Mesenchymal stem cell (in vitro differentiated cells and primary cell): ENCODE measurements at regions not wholly inside any gene's neighbourhood (a gene's known extent, or its start where the extent isn't known, plus 50 kb on each side); places are given as distances from the start of the nearest gene placed in this dataset.

Experiments
- DNase-seq: peaks from one replicate; pipeline ENCODE4 v3.0.0-alpha.2; 2013
- H2AFZ ChIP-seq: one replicate; pipeline ENCODE4 v1.6.1; 2013; ENCODE audit warnings: low read depth, mild to moderate bottlenecking, control low read depth, inconsistent platforms, low read length, moderate library complexity
- H2AK5ac ChIP-seq: 2 replicates; pipeline ENCODE4 v1.6.1; 2013; ENCODE audit warnings: low read length, moderate library complexity, mild to moderate bottlenecking, inconsistent platforms; ENCODE audit not compliant: severe bottlenecking
- H2BK120ac ChIP-seq: one replicate; pipeline ENCODE4 v1.6.1; 2013; ENCODE audit warnings: low read depth, mild to moderate bottlenecking, inconsistent platforms, low read length, moderate library complexity
- H2BK12ac ChIP-seq, 2 experiments: one replicate each; pipeline ENCODE4 v1.6.1; 2013; ENCODE audit warnings: inconsistent platforms in 2 of 2, low read length in 2 of 2, mild to moderate bottlenecking in 2 of 2, moderate library complexity in 2 of 2, control low read depth in 1 of 2
- H2BK15ac ChIP-seq: one replicate; pipeline ENCODE4 v1.6.1; 2013; ENCODE audit warnings: mild to moderate bottlenecking, low read depth, inconsistent platforms; ENCODE audit not compliant: poor library complexity, severe bottlenecking
- H2BK5ac ChIP-seq: 2 replicates; pipeline ENCODE4 v1.6.1; 2013; ENCODE audit warnings: low read depth, mild to moderate bottlenecking, low read length, control low read depth, inconsistent platforms; ENCODE audit not compliant: poor library complexity, severe bottlenecking
- H3K14ac ChIP-seq, 2 experiments: one replicate each; pipeline ENCODE4 v1.6.1; 2013; ENCODE audit warnings: inconsistent platforms in 2 of 2, low read length in 2 of 2, control low read depth in 1 of 2, mild to moderate bottlenecking in 1 of 2, moderate library complexity in 1 of 2
- H3K18ac ChIP-seq, 2 experiments: one replicate each; pipeline ENCODE4 v1.6.1; 2013; ENCODE audit warnings: inconsistent platforms in 2 of 2, low read length in 2 of 2, control low read depth in 1 of 2, low read depth in 1 of 2, mild to moderate bottlenecking in 1 of 2
- H3K23ac ChIP-seq, 2 experiments: one replicate each; pipeline ENCODE4 v1.6.1; 2013; ENCODE audit warnings: inconsistent platforms in 2 of 2, low read length in 2 of 2, mild to moderate bottlenecking in 2 of 2, moderate library complexity in 2 of 2, control low read depth in 1 of 2
- H3K27ac ChIP-seq: 2 replicates; pipeline ENCODE4 v1.5.1; 2013; ENCODE audit warnings: mild to moderate bottlenecking, moderate library complexity, low read length, control low read depth, inconsistent platforms; ENCODE audit not compliant: poor library complexity, severe bottlenecking
- H3K27me3 ChIP-seq, 2 experiments: 2 replicates each; pipeline versions ENCODE4 v1.6.1 to v1.7.0; 2013; ENCODE audit warnings: low read length in 2 of 2, mild to moderate bottlenecking in 2 of 2, moderate library complexity in 2 of 2, control low read depth in 1 of 2, inconsistent platforms in 1 of 2; ENCODE audit not compliant: control insufficient read depth in 1 of 2, insufficient read depth in 1 of 2
- H3K36me3 ChIP-seq, 2 experiments: 2 replicates each; pipeline versions ENCODE4 v1.6.1 to v1.7.0; 2013; ENCODE audit warnings: low read length in 2 of 2, control low read depth in 1 of 2, inconsistent platforms in 1 of 2, low read depth in 1 of 2, mild to moderate bottlenecking in 1 of 2; ENCODE audit not compliant: insufficient read depth in 2 of 2, control insufficient read depth in 1 of 2
- H3K4ac ChIP-seq, 2 experiments: one replicate each; pipeline ENCODE4 v1.6.1; 2013; ENCODE audit warnings: inconsistent platforms in 2 of 2, low read length in 2 of 2, mild to moderate bottlenecking in 2 of 2, moderate library complexity in 2 of 2, control low read depth in 1 of 2, low read depth in 1 of 2
- H3K4me1 ChIP-seq: 2 replicates; pipeline ENCODE4 v1.6.1; 2013; ENCODE audit warnings: low read depth, low read length, control low read depth; ENCODE audit not compliant: control insufficient read depth, insufficient read depth
- H3K4me2 ChIP-seq: 2 replicates; pipeline ENCODE4 v1.6.1; 2013; ENCODE audit warnings: low read length, mild to moderate bottlenecking, inconsistent platforms; ENCODE audit not compliant: poor library complexity, severe bottlenecking
- H3K4me3 ChIP-seq, 2 experiments: 2 replicates each; pipeline versions ENCODE4 v1.5.1 to v1.7.0; 2013; ENCODE audit warnings: low read length in 2 of 2, mild to moderate bottlenecking in 2 of 2, control low read depth in 1 of 2, low read depth in 1 of 2; ENCODE audit not compliant: insufficient read depth in 1 of 2
- H3K79me1 ChIP-seq: replicated peaks from 2 replicates; pipeline ENCODE4 v1.6.1; 2013; ENCODE audit warnings: mild to moderate bottlenecking, control low read depth, low read length, inconsistent platforms; ENCODE audit not compliant: poor library complexity, severe bottlenecking
- H3K9ac ChIP-seq: 2 replicates; pipeline ENCODE4 v1.7.0; 2013; ENCODE audit warnings: mild to moderate bottlenecking, low read length, moderate library complexity
- H3K9me3 ChIP-seq: 2 replicates; pipeline ENCODE4 v1.7.0; 2013; ENCODE audit warnings: mild to moderate bottlenecking, low read length; ENCODE audit not compliant: control insufficient read depth
- H4K8ac ChIP-seq: one replicate; pipeline ENCODE4 v1.6.1; 2013; ENCODE audit warnings: inconsistent platforms, mild to moderate bottlenecking, low read length, moderate library complexity
- H4K91ac ChIP-seq: one replicate; pipeline ENCODE4 v1.6.1; 2013; ENCODE audit warnings: mild to moderate bottlenecking, low read length, inconsistent platforms
- WGBS: methylation state at CpG from one replicate; pipeline ENCODE4 v1.1.7; 2013; ENCODE audit warnings: mixed read lengths; 5-methylcytosine and 5-hydroxymethylcytosine counted together

GRCh38 chr21:38151021-38151645 lies 105.7 kb upstream of the KCNJ15 start:
- Histone ChIP-seq H3K9ac (no peak overlapping the region), H2BK15ac (no peak overlapping the region), H3K9me3 (no peaks in the 10 kb centered on the region), H3K18ac (no peak overlapping the region), H3K23ac (no peak overlapping the region), H3K79me1 (no peaks in the 10 kb centered on the region), H2BK5ac (no peak overlapping the region), H2BK120ac (no peak overlapping the region), H3K4ac (no peak overlapping the region), H3K4me3 (no peak overlapping the region), H2BK12ac (no peak overlapping the region), H3K4me1 (no peaks in the 10 kb centered on the region), H3K27me3 (no peaks in the 10 kb centered on the region), H2AK5ac (no peak overlapping the region), H4K91ac (no peak overlapping the region), H3K36me3 (no peaks in the 10 kb centered on the region), H3K14ac (no peak overlapping the region), H3K4me2 (no peak overlapping the region), H3K27ac (no peak overlapping the region), H4K8ac (no peak overlapping the region), H2AFZ (no peak overlapping the region)
- no peak for DNase-seq
- 65% methylated on average over 1 of the region's 1 CpG for WGBS

- no peaks in the 10 kb centered on the region for H3K4me1 ChIP-seq
- DNase-seq, result no peak
- no peak overlapping the region for H3K27ac ChIP-seq
- H4K91ac ChIP-seq, result no peak overlapping the region
- H3K18ac ChIP-seq, result no peak overlapping the region
- no peak overlapping the region for H2AFZ ChIP-seq
- no peak overlapping the region for H2BK120ac ChIP-seq
- no peak overlapping the region for H2AK5ac ChIP-seq
- H3K79me1 ChIP-seq, result no peaks in the 10 kb centered on the region
- H2BK12ac ChIP-seq, result no peak overlapping the region
- no peak overlapping the region for H2BK5ac ChIP-seq
- 86% methylated on average over 1 of the region's 2 CpGs for WGBS
- no peak overlapping the region for H3K4ac ChIP-seq
- peak overlapping the region; percentile 6 for H3K9ac ChIP-seq
- no peak overlapping the region for H4K8ac ChIP-seq
- no peaks in the 10 kb centered on the region for H3K36me3 ChIP-seq
- no peak overlapping the region for H2BK15ac ChIP-seq
- H3K4me2 ChIP-seq, result no peak overlapping the region
- H3K27me3 ChIP-seq, result no peaks in the 10 kb centered on the region
- no peaks in the 10 kb centered on the region for H3K9me3 ChIP-seq
- no peak overlapping the region for H3K23ac ChIP-seq
- H3K4me3 ChIP-seq, result no peak overlapping the region
- no peak overlapping the region for H3K14ac ChIP-seq
Measured at GRCh38 chr21:38156200-38156599, 100.6 kb upstream of the KCNJ15 start.

GRCh38 chr21:38159355-38159754 lies 97.4 kb upstream of the KCNJ15 start:
- no peaks in the 10 kb centered on the region for H3K36me3 ChIP-seq
- no peaks in the 10 kb centered on the region for H3K79me1 ChIP-seq
- H3K27ac ChIP-seq, result no peak overlapping the region
- H2BK5ac ChIP-seq, result no peak overlapping the region
- H3K4me3 ChIP-seq, result no peak overlapping the region
- H2BK12ac ChIP-seq, result no peak overlapping the region
- H2BK120ac ChIP-seq, result no peak overlapping the region
- no peak overlapping the region for H3K18ac ChIP-seq
- H2AK5ac ChIP-seq, result no peak overlapping the region
- no peak overlapping the region for H2BK15ac ChIP-seq
- H3K14ac ChIP-seq, result no peak overlapping the region
- no peak overlapping the region for H3K4me2 ChIP-seq
- H2AFZ ChIP-seq, result no peak overlapping the region
- H3K4ac ChIP-seq, result no peak overlapping the region
- peak overlapping the region; percentile 70 for H3K9ac ChIP-seq
- H4K91ac ChIP-seq, result no peak overlapping the region
- peak; percentile 75 for DNase-seq
- H3K4me1 ChIP-seq, result no peaks in the 10 kb centered on the region
- no peaks in the 10 kb centered on the region for H3K9me3 ChIP-seq
- H3K23ac ChIP-seq, result no peak overlapping the region
- H3K27me3 ChIP-seq, result no peaks in the 10 kb centered on the region
- 20% methylated on average over 2 of the region's 3 CpGs for WGBS
- H4K8ac ChIP-seq, result no peak overlapping the region

- H3K27ac ChIP-seq, result no peak overlapping the region
- H3K79me1 ChIP-seq, result no peaks in the 10 kb centered on the region
- no peaks in the 10 kb centered on the region for H3K27me3 ChIP-seq
- no peak overlapping the region for H3K4ac ChIP-seq
- peaks cover 13% of the 10 kb centered on the region for H3K4me1 ChIP-seq
- no peak overlapping the region for H4K8ac ChIP-seq
- H3K23ac ChIP-seq, result no peak overlapping the region
- no peak overlapping the region for H3K18ac ChIP-seq
- no peak overlapping the region for H4K91ac ChIP-seq
- no peak overlapping the region for H2BK120ac ChIP-seq
- no peak overlapping the region for H3K4me2 ChIP-seq
- H3K9me3 ChIP-seq, result no peaks in the 10 kb centered on the region
- peak overlapping the region in 1 of 2 experiments; percentile 26 for H3K14ac ChIP-seq
- H2AFZ ChIP-seq, result no peak overlapping the region
- H2BK5ac ChIP-seq, result no peak overlapping the region
- no peak overlapping the region for H2BK12ac ChIP-seq
- H2BK15ac ChIP-seq, result no peak overlapping the region
- peak overlapping the region; percentile 18 for H2AK5ac ChIP-seq
- DNase-seq, result peak; percentile 17
- WGBS, result 59% methylated on average over 9 of the region's 10 CpGs
- peak overlapping the region; percentile 52 for H3K9ac ChIP-seq
- H3K4me3 ChIP-seq, result no peak overlapping the region
- no peaks in the 10 kb centered on the region for H3K36me3 ChIP-seq
Measured at GRCh38 chr21:38165466-38166172, 91.2 kb upstream of the KCNJ15 start.
